Epithelial cell of proximal tubule (primary cell): ENCODE measurements at regions not wholly inside any gene's neighbourhood (a gene's known extent, or its start where the extent isn't known, plus 50 kb on each side); places are given as distances from the start of the nearest gene placed in this dataset.

Source experiments
- DNase-seq: peaks from one replicate; pipeline ENCODE4 v3.0.0-alpha.2; 2011; ENCODE audit warnings: low read depth
- H3K4me3 ChIP-seq: 2 replicates; pipeline ENCODE4 v1.5.1; 2011; ENCODE audit warnings: low read depth, mild to moderate bottlenecking, low read length
- CTCF ChIP-seq: conservative IDR thresholded peaks from 2 replicates; pipeline ENCODE4 v1.5.1; 2012; ENCODE audit warnings: low read depth, mild to moderate bottlenecking, low read length

GRCh38 chr18:1917569-1917968 lies 653.7 kb downstream of the METTL4 start:
- no peak for TF ChIP-seq CTCF
- no peak overlapping the region for H3K4me3 ChIP-seq
- no peak for DNase-seq

- TF ChIP-seq CTCF: no peak
- no peak for DNase-seq
- H3K4me3 ChIP-seq: no peak overlapping the region
These were observed 649.2 kb downstream of the METTL4 start for GRCh38 chr18:1922066-1922465.

GRCh38 chr18:1928711-1929110 lies 642.6 kb downstream of the METTL4 start:
- DNase-seq: no peak
- TF ChIP-seq CTCF: no peak
- no peak overlapping the region for H3K4me3 ChIP-seq

GRCh38 chr18:1929720-1930119 lies 641.6 kb downstream of the METTL4 start:
- TF ChIP-seq CTCF: no peak
- no peak for DNase-seq

GRCh38 chr18:1930291-1931270 lies 640.7 kb downstream of the METTL4 start:
- no peak for TF ChIP-seq CTCF
- H3K4me3 ChIP-seq: no peak overlapping the region
- DNase-seq: no peak

More at GRCh38 chr18:1929720-1930119, 641.6 kb downstream of the METTL4 start:
- no peak overlapping the region for H3K4me3 ChIP-seq

- DNase-seq: no peak
- no peak overlapping the region for H3K4me3 ChIP-seq
- TF ChIP-seq CTCF: no peak
These were observed 618.8 kb downstream of the METTL4 start for GRCh38 chr18:1952486-1952885.
